ENCODE measurements at regions not wholly inside any gene's neighbourhood (a gene's known extent, or its start where the extent isn't known, plus 50 kb on each side); places are given as distances from the start of the nearest gene placed in this dataset.

GRCh38 chr17:5794881-5795506 is 210.7 kb upstream of the NLRP1 start:
- Mint-ChIP-seq H3K9me3 (peaks cover 6% of the 10 kb centered on the region), H3K4me1 (ENCODE audit: low read depth) (no peaks in the 10 kb centered on the region), H3K27me3 (peaks cover 46% of the 10 kb centered on the region), H3K27ac (no peak overlapping the region), H3K4me3 (no peak overlapping the region), H3K36me3 (ENCODE audit: low read depth) (no peaks in the 10 kb centered on the region)
- no peak for DNase-seq

GRCh38 chr17:5797447-5798050 is 213.2 kb upstream of the NLRP1 start:
- DNase-seq = no peak
- Mint-ChIP-seq H3K4me1 (ENCODE audit: low read depth) (no peaks in the 10 kb centered on the region), H3K27me3 (peaks cover 49% of the 10 kb centered on the region), H3K4me3 (no peak overlapping the region), H3K36me3 (ENCODE audit: low read depth) (no peaks in the 10 kb centered on the region), H3K27ac (no peak overlapping the region), H3K9me3 (peaks cover 5% of the 10 kb centered on the region)

- Mint-ChIP-seq H3K27me3 (peaks cover 49% of the 10 kb centered on the region), H3K9me3 (no peaks in the 10 kb centered on the region), H3K36me3 (ENCODE audit: low read depth) (no peaks in the 10 kb centered on the region), H3K4me1 (ENCODE audit: low read depth) (no peaks in the 10 kb centered on the region), H3K4me3 (no peak overlapping the region), H3K27ac (no peak overlapping the region)
- DNase-seq = no peak
Observed at GRCh38 chr17:5798094-5798493, 213.8 kb upstream of the NLRP1 start.

GRCh38 chr17:5800131-5800530 is 215.8 kb upstream of the NLRP1 start:
- Mint-ChIP-seq H3K4me3 (no peak overlapping the region), H3K27ac (no peak overlapping the region), H3K4me1 (ENCODE audit: low read depth) (no peaks in the 10 kb centered on the region), H3K36me3 (ENCODE audit: low read depth) (no peaks in the 10 kb centered on the region), H3K9me3 (no peaks in the 10 kb centered on the region), H3K27me3 (peaks cover 63% of the 10 kb centered on the region)
- no peak for DNase-seq

GRCh38 chr17:5800646-5801045 is 216.3 kb upstream of the NLRP1 start:
- no peak for DNase-seq
- Mint-ChIP-seq H3K27ac (no peak overlapping the region), H3K36me3 (ENCODE audit: low read depth) (no peaks in the 10 kb centered on the region)

GRCh38 chr17:5804251-5804650 is 219.9 kb upstream of the NLRP1 start:
- Mint-ChIP-seq H3K36me3 (ENCODE audit: low read depth) (no peaks in the 10 kb centered on the region), H3K27ac (no peak overlapping the region), H3K4me1 (ENCODE audit: low read depth) (no peaks in the 10 kb centered on the region), H3K4me3 (no peak overlapping the region), H3K9me3 (peaks cover 9% of the 10 kb centered on the region), H3K27me3 (peaks cover 64% of the 10 kb centered on the region)
- no peak for DNase-seq

More at GRCh38 chr17:5800646-5801045, 216.3 kb upstream of the NLRP1 start:
- Mint-ChIP-seq H3K4me1 (ENCODE audit: low read depth) (no peaks in the 10 kb centered on the region), H3K9me3 (no peaks in the 10 kb centered on the region), H3K27me3 (peaks cover 66% of the 10 kb centered on the region), H3K4me3 (no peak overlapping the region)

GRCh38 chr17:5809056-5809455 is 224.7 kb upstream of the NLRP1 start:
- DNase-seq = no peak
- Mint-ChIP-seq H3K4me3 (no peak overlapping the region), H3K27ac (no peak overlapping the region), H3K36me3 (ENCODE audit: low read depth) (peaks cover 6% of the 10 kb centered on the region), H3K9me3 (peaks cover 32% of the 10 kb centered on the region), H3K27me3 (peaks cover 33% of the 10 kb centered on the region), H3K4me1 (ENCODE audit: low read depth) (no peaks in the 10 kb centered on the region)

GRCh38 chr17:5809580-5810188 is 225.4 kb upstream of the NLRP1 start:
- Mint-ChIP-seq H3K4me1 (ENCODE audit: low read depth) (no peaks in the 10 kb centered on the region), H3K27ac (no peak overlapping the region), H3K4me3 (no peak overlapping the region), H3K36me3 (ENCODE audit: low read depth) (peaks cover 6% of the 10 kb centered on the region), H3K9me3 (peaks cover 32% of the 10 kb centered on the region), H3K27me3 (peaks cover 32% of the 10 kb centered on the region)
- no peak for DNase-seq

- Mint-ChIP-seq H3K27me3 (peaks cover 32% of the 10 kb centered on the region), H3K27ac (no peak overlapping the region), H3K4me3 (no peak overlapping the region), H3K9me3 (peaks cover 28% of the 10 kb centered on the region), H3K36me3 (ENCODE audit: low read depth) (peaks cover 6% of the 10 kb centered on the region), H3K4me1 (ENCODE audit: low read depth) (no peaks in the 10 kb centered on the region)
- DNase-seq = no peak
Observed at GRCh38 chr17:5812590-5812989, 228.3 kb upstream of the NLRP1 start.

GRCh38 chr17:5813357-5813756 is 229.0 kb upstream of the NLRP1 start:
- Mint-ChIP-seq H3K27me3 (peaks cover 33% of the 10 kb centered on the region), H3K4me3 (no peak overlapping the region), H3K36me3 (ENCODE audit: low read depth) (peaks cover 6% of the 10 kb centered on the region), H3K9me3 (peaks cover 24% of the 10 kb centered on the region), H3K4me1 (ENCODE audit: low read depth) (no peaks in the 10 kb centered on the region), H3K27ac (no peak overlapping the region)
- DNase-seq = no peak

GRCh38 chr17:5815396-5815795 is 231.1 kb upstream of the NLRP1 start:
- Mint-ChIP-seq H3K4me3 (no peak overlapping the region), H3K4me1 (ENCODE audit: low read depth) (no peaks in the 10 kb centered on the region), H3K36me3 (ENCODE audit: low read depth) (peaks cover 2% of the 10 kb centered on the region), H3K27me3 (peaks cover 44% of the 10 kb centered on the region), H3K27ac (no peak overlapping the region), H3K9me3 (peaks cover 13% of the 10 kb centered on the region)
- DNase-seq = no peak

- H3K36me3 Mint-ChIP-seq (ENCODE audit: low read depth) = peaks cover 2% of the 10 kb centered on the region
- H3K9me3 Mint-ChIP-seq = peaks cover 3% of the 10 kb centered on the region
- H3K27ac Mint-ChIP-seq = no peak overlapping the region
- no peak for DNase-seq
- H3K27me3 Mint-ChIP-seq = peaks cover 52% of the 10 kb centered on the region
- H3K4me3 Mint-ChIP-seq = no peak overlapping the region
- H3K4me1 Mint-ChIP-seq (ENCODE audit: low read depth) = no peaks in the 10 kb centered on the region
Observed at GRCh38 chr17:5816491-5817070, 232.3 kb upstream of the NLRP1 start.

- no peak for DNase-seq
- no peaks in the 10 kb centered on the region for H3K9me3 Mint-ChIP-seq
- H3K36me3 Mint-ChIP-seq (ENCODE audit: low read depth) = no peaks in the 10 kb centered on the region
- H3K4me3 Mint-ChIP-seq = no peak overlapping the region
- peaks cover 50% of the 10 kb centered on the region for H3K27me3 Mint-ChIP-seq
- H3K4me1 Mint-ChIP-seq (ENCODE audit: low read depth) = no peaks in the 10 kb centered on the region
- no peak overlapping the region for H3K27ac Mint-ChIP-seq
Observed at GRCh38 chr17:5817475-5818395, 233.4 kb upstream of the NLRP1 start.

- Mint-ChIP-seq H3K9me3 (no peaks in the 10 kb centered on the region), H3K27me3 (peaks cover 46% of the 10 kb centered on the region), H3K27ac (no peak overlapping the region), H3K4me3 (no peak overlapping the region), H3K4me1 (ENCODE audit: low read depth) (no peaks in the 10 kb centered on the region), H3K36me3 (ENCODE audit: low read depth) (no peaks in the 10 kb centered on the region)
- DNase-seq = no peak
Observed at GRCh38 chr17:5819396-5819795, 235.1 kb upstream of the NLRP1 start.

Measured in activated T-cell treated with anti-CD3 and anti-CD28 coated beads, Interleukin-2, amount 50 U/mL, for 24 hours (primary cell).